Right kidney (tissue), 1 donor: ENCODE measurements at regions not wholly inside any gene's neighbourhood (a gene's known extent, or its start where the extent isn't known, plus 50 kb on each side); places are given as distances from the start of the nearest gene placed in this dataset.

Experiments
- DNase-seq: peaks from one replicate; pipeline ENCODE4 v3.0.0-alpha.2; 2016

- no peak for DNase-seq
Measured at GRCh38 chr9:28650327-28650726, 1077.0 kb upstream of the C9orf72 start.

- no peak for DNase-seq
Measured at GRCh38 chr9:28651050-28651722, 1077.9 kb upstream of the C9orf72 start.

GRCh38 chr9:28653216-28653615 lies 1079.9 kb upstream of the C9orf72 start:
- DNase-seq, result no peak

- no peak for DNase-seq
Measured at GRCh38 chr9:28656727-28657126, 1083.4 kb upstream of the C9orf72 start.

- no peak for DNase-seq
Measured at GRCh38 chr9:28661853-28662252, 1088.6 kb upstream of the C9orf72 start.

- no peak for DNase-seq
Measured at GRCh38 chr9:28662675-28663074, 1089.4 kb upstream of the C9orf72 start.

GRCh38 chr9:28668158-28668557 lies 1094.9 kb upstream of the C9orf72 start:
- DNase-seq, result no peak

- no peak for DNase-seq
Measured at GRCh38 chr9:28671000-28671399, 1097.7 kb upstream of the C9orf72 start.

GRCh38 chr9:28678097-28678496 lies 1104.8 kb upstream of the C9orf72 start:
- DNase-seq, result no peak

- no peak for DNase-seq
Measured at GRCh38 chr9:28688172-28688571, 1114.9 kb upstream of the C9orf72 start.

GRCh38 chr9:28692012-28692411 lies 1118.7 kb upstream of the C9orf72 start:
- DNase-seq, result no peak

GRCh38 chr9:28696960-28697359 lies 1123.7 kb upstream of the C9orf72 start:
- no peak for DNase-seq

- DNase-seq, result no peak
Measured at GRCh38 chr9:28699632-28700031, 1126.4 kb upstream of the C9orf72 start.

- no peak for DNase-seq
Measured at GRCh38 chr9:28707616-28708015, 1134.3 kb upstream of the C9orf72 start.

GRCh38 chr9:28714188-28714587 lies 1140.9 kb upstream of the C9orf72 start:
- DNase-seq, result no peak

GRCh38 chr9:28718226-28718625 lies 1144.9 kb upstream of the C9orf72 start:
- DNase-seq, result no peak

- DNase-seq, result no peak
Measured at GRCh38 chr9:28720746-28721145, 1147.5 kb upstream of the C9orf72 start.

GRCh38 chr9:28730111-28730510 lies 1156.8 kb upstream of the C9orf72 start:
- DNase-seq, result no peak

- DNase-seq, result no peak
Measured at GRCh38 chr9:28735738-28736342, 1162.6 kb upstream of the C9orf72 start.

GRCh38 chr9:28741459-28741858 lies 1168.2 kb upstream of the C9orf72 start:
- DNase-seq, result no peak

- no peak for DNase-seq
Measured at GRCh38 chr9:28747351-28747985, 1174.2 kb upstream of the C9orf72 start.

- no peak for DNase-seq
Measured at GRCh38 chr9:28750136-28750535, 1176.9 kb upstream of the C9orf72 start.

- DNase-seq, result no peak
Measured at GRCh38 chr9:28758341-28758740, 1185.1 kb upstream of the C9orf72 start.

- no peak for DNase-seq
Measured at GRCh38 chr9:28758971-28759370, 1185.7 kb upstream of the C9orf72 start.
